Dedifferentiated amniotic fluid mesenchymal stem cell (primary cell): ENCODE measurements at regions not wholly inside any gene's neighbourhood (a gene's known extent, or its start where the extent isn't known, plus 50 kb on each side); places are given as distances from the start of the nearest gene placed in this dataset.
"Not testable (repeated sequence)": the region's sequence is repeated elsewhere in the genome, so short reads cannot be mapped to it uniquely, and the experiment has no call there.

Source experiments
- DNase-seq: peaks from one replicate; pipeline ENCODE4 v3.0.0-alpha.2; 2016; ENCODE audit errors: extremely low spot score

- DNase-seq = not testable (repeated sequence)
Observed at GRCh38 chr14:43698561-43699284, 808.4 kb downstream of the FSCB start.

GRCh38 chr14:43697003-43697402 lies 810.1 kb downstream of the FSCB start:
- DNase-seq = no peak

- DNase-seq = no peak
Observed at GRCh38 chr14:43692706-43693105, 814.4 kb downstream of the FSCB start.

- no peak for DNase-seq
Observed at GRCh38 chr14:43687921-43688320, 819.2 kb downstream of the FSCB start.

- no peak for DNase-seq
Observed at GRCh38 chr14:43677581-43677980, 829.5 kb downstream of the FSCB start.

- DNase-seq = no peak
Observed at GRCh38 chr14:43674273-43674672, 832.8 kb downstream of the FSCB start.

- DNase-seq = no peak
Observed at GRCh38 chr14:43671716-43672485, 835.2 kb downstream of the FSCB start.

- DNase-seq = no peak
Observed at GRCh38 chr14:43669355-43669754, 837.7 kb downstream of the FSCB start.

GRCh38 chr14:43665570-43666267 lies 841.4 kb downstream of the FSCB start:
- no peak for DNase-seq

GRCh38 chr14:43655194-43655593 lies 851.9 kb downstream of the FSCB start:
- not testable (repeated sequence) for DNase-seq

- DNase-seq = no peak
Observed at GRCh38 chr14:43651896-43652295, 855.2 kb downstream of the FSCB start.

- no peak for DNase-seq
Observed at GRCh38 chr14:43651185-43651787, 855.8 kb downstream of the FSCB start.

- DNase-seq = no peak
Observed at GRCh38 chr14:43649508-43649907, 857.6 kb downstream of the FSCB start.

GRCh38 chr14:43647302-43647701 lies 859.8 kb downstream of the FSCB start:
- no peak for DNase-seq

GRCh38 chr14:43640718-43641267 lies 866.3 kb downstream of the FSCB start:
- no peak for DNase-seq

GRCh38 chr14:43625294-43625693 lies 881.8 kb downstream of the FSCB start:
- no peak for DNase-seq

GRCh38 chr14:43621282-43621681 lies 885.8 kb downstream of the FSCB start:
- DNase-seq = no peak

- no peak for DNase-seq
Observed at GRCh38 chr14:43595096-43595772, 911.8 kb downstream of the FSCB start.

GRCh38 chr14:43591776-43592175 lies 915.3 kb downstream of the FSCB start:
- no peak for DNase-seq

GRCh38 chr14:43587183-43587582 lies 919.9 kb downstream of the FSCB start:
- DNase-seq = no peak

GRCh38 chr14:43579671-43580070 lies 927.4 kb downstream of the FSCB start:
- no peak for DNase-seq
